HG03460 (cell line): ENCODE measurements at regions not wholly inside any gene's neighbourhood (a gene's known extent, or its start where the extent isn't known, plus 50 kb on each side); places are given as distances from the start of the nearest gene placed in this dataset.
"Not testable (repeated sequence)": the region's sequence is repeated elsewhere in the genome, so short reads cannot be mapped to it uniquely, and the experiment has no call there.

Experiments used
- ATAC-seq: cut with Tn5 transposase; IDR thresholded peaks from one replicate; pipeline ENCODE4 v1.9.1; 2021; ENCODE audit not compliant: unreplicated experiment

DNA sequence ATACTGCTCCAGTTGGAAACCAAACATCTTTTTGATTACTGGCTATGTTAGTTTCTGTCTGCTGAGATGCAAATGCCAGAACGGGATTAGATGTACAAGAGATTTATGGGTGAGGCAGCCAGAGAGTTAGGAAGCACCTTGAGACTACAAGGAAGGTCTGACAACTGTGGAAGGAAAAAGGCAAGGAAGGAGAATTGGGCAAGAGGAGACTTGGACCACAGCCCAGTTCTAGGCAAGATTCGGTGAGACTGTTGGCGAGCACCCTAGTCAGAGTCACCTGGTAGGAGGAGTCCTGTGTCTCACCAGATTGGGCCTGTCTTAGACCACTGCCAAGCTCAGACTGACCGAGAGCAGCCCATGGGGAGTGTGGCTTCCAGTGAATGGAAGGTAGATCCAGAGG lies 91.8 kb upstream of the F13A1 start:
- ATAC-seq, result no peak

DNA sequence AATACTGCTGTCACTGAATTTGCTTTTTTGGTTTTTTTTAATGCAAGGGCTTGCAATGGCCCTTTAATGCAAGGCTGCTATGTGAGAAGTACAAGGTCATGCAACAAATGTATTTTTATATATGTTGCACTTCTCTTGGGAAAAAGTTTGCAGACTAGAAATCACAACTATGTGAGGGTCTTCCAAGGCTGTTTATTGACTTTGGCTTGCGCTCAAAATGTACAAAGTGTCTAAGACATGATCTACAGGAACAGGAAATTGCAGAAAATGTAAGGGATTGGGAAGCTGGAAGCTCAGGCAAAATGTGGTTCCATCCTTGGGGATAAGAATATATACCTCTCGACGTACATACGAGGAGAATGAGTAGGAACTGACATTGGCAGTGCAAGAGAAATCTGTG lies 92.2 kb upstream of the F13A1 start:
- no peak for ATAC-seq

DNA sequence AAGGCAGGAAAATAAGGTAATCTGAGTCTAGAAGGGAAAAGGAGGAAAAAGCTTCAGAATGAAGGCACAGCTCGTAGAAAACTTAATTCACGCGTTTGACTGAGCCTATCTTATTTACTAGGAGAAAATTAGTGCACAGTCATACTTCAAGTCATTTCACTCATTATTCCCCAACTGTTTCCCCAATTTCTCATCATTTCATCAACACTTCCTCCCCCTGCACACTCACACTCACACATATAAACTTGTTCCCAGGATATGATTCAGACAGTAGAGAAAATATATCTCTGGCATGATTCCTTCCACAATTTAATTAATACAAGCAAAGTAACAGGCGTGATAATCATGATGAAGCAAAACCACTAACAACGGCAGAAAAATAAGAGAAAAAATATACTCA lies 94.5 kb upstream of the F13A1 start:
- no peak for ATAC-seq

DNA sequence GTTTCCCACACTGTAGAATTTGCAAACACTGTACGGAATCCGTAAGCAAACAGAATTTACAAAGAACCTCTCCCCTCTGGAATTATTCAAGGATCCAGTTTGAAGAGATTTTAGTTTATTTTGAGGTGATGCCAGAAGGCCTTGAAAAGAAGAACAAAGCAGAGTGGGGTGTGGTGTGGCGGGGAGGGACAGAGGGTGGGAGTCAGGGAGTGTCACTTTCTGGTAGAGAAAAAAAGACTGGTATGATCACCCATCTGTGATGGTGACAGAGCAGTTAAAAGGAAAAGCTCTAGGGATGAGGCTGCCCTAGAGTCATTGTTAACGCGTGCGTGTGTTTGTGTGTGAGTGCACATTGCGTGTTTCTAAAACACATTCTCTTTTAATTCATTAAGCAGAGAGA lies 97.0 kb upstream of the F13A1 start:
- no peak for ATAC-seq

DNA sequence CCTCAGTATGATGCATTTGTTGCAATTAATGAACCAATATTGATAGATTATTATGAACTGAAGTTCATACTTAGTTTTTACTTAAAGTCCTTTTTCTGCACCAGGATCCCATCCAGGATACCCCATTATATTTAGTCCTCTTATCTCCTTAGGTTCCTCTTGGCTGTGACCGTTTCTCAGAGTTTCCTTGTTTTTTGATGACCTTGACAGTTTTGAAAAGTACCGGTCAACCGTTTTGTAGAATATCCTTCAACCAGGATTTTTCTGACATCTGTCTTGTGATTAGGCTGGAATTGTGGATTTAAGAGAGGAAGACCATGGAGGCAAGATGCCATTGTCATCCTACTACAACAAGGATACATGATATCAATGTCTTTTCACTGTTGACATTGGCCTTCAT lies 98.0 kb upstream of the F13A1 start:
- ATAC-seq, result no peak

DNA sequence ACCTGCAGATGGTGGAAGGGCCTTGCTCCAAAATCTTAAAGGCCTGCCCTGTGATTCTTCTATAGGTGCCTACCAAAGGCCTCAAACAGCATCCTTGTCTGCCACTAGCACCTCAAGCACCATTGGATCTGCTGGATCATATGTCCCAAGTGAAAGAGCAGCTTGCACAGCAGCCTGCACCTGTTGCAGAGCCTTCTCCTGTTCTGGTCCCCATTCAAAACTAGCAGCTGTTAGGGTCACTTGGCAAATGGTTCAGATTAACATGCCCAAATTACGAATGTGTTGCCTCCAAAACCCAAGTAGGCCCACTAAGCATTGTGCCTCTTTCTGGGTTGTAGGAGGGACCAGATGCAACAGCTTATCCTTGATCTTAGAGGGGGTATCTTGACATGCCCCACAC lies 99.6 kb upstream of the F13A1 start:
- no peak for ATAC-seq

DNA sequence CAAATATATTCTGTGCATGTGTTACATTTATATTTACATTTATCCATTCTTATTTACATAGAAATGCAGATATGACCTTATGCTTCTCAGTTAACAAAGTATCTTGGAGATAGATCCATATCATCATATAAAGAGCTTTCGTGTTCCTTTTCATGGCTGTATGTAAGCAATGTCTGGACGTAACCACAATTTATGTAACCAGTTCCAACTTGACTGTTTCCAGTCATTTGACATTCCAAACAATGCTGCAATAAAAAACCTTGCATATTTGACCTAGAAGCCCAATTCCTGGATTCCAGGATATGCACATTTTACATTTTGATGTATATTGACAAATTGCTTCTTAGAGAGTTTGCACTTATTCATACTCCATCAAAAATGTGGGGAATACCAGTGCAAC lies 113.7 kb upstream of the F13A1 start:
- ATAC-seq, result no peak

DNA sequence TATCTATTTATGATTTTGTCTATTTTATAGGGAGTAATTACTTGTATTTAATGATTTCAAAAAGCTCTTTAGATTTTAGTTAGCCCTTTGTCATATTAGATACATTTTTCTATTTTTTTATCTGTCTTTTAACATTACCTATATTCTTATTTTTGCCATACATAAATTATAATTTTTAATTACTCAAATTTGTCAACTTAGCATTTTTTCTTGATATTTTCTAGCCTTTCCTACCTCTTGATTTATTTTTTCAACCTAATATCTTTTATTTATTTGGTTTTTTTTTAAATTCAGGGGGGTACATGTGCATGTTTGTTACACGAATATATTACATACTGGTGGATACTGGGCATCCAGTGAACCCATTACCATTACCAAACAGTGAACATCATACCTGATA lies 114.3 kb upstream of the F13A1 start:
- ATAC-seq, result no peak

DNA sequence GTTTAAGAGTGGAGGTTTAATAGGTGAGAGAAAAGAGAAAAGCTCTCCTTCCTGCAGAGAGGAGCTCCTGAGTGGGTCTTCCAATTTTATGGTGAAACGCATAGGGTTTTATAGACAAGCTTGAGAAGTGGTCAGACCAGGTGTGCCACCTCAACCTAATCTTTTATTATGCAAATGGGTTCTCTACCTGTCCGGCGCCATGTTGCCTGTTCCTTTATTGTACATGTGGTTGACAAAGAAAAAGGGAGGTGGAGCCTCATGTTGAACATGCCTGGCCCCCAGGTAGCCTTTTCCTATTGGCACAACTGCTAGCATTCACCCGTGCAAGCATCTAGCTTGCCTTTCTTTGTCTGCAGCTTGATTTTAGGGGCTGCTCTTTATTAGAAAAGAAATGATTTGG lies 115.9 kb upstream of the F13A1 start:
- ATAC-seq, result no peak

DNA sequence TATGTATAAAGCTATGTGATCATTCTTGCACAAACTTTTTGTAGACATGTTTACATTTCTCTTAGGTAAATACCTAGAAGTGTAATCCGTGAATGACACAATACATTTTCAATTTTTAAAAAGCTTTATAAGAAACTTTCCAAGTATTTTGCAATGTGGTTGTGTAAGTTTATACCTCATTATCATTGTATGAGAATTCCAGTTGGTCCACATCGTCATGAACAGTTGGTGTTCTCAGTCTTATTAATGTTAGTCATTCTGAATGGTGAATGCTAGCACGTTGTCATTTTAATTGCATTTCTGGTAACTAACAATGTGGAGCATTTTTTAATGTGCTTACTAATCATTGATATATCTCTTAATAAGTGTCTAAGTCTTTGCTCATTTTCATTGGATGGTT lies 116.5 kb upstream of the F13A1 start:
- no peak for ATAC-seq

DNA sequence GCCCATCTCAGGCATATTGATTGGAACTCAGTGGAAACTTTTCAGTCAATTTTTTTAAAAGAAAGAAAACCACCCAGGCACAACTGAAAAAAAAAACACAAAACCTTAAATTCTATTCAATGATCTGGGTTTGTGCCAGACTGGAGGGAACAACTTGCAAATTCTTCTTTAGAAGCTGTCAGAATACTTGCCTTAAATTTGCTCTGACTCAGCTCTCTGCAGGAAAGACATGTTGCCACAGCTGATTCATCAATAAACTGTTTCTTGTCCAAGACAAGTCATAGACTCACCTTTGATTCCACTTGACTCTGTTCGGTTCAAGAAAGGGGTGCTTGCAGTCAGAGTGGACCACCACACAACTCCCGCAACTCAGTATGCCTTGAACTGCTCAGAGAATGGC lies 117.8 kb upstream of the F13A1 start:
- no peak for ATAC-seq

DNA sequence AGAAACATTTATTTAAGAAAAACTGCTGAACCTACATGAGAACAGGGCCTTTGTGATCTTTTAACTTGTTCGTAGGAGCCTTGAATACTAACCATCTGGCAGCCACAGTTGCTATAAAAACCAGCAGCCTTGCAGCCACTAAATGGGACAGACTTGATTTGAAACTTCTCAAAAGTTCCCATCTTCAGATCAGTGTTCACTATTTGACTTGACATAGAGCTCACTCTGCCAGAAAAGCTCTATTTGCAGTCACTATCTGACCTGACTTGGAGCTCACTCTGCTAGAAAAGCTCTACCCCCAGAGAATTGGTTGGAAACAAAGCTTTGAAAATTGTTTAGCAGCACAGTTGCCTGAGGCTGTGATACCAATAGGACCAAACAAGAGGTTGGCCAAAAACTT lies 119.3 kb upstream of the F13A1 start:
- no peak for ATAC-seq

DNA sequence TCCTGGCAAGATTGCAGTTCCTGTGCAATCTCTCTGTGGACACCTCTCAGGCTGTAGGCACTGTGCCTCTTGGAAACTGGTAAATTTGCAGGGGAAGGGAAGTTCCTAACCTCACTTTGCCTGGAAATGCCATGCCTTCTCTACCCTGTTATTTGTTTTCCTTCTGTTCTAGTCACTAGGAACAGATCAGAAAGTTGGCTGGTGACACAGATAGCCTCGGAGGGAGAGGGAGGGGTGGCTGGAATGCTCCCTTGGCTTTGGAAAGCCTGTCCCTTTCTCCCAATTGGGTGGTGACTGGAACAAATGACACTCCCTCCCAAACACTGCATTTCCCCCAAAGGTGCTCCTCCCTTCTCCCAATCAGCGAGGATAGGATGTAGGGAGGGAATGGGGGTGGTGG lies 131.5 kb upstream of the F13A1 start:
- no peak for ATAC-seq

DNA sequence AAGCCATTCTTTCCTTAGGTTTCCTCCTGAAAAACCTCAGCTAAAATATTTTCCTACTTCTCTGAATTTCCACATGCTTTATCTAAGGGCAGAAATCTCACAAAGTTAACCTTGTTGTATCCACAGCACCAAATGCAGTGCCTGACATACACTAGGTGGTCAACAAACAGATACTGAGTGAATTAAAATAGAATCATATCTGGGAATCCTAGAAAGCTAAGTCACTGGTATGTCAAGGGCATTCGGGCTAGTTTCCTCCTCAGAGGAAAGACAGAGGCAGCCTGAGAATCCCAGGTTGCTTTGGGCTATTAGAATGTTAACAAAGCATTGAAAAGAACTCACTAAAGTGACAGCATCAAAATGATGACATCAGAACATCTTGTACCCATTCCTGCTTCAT lies 132.7 kb upstream of the F13A1 start:
- ATAC-seq, result no peak

DNA sequence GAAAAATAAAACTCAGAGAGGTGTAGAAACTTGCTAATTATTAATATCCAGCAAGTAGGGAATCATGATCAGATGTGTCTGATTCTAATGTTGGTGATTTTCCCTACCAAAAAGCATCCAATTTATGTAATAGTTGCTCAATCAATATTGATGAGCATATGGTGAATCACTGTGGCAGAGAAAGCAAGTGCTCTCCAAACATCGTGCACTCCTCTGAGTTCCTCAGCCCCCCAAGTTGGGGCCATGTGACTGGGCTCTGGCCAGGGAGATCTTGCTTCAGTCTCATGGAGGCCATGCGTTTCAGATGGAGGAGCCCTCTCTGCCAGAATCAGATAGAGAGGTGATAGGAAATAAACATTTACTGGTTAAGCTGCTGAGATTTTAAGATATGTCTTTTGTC lies 133.2 kb upstream of the LY86 start:
- no peak for ATAC-seq

DNA sequence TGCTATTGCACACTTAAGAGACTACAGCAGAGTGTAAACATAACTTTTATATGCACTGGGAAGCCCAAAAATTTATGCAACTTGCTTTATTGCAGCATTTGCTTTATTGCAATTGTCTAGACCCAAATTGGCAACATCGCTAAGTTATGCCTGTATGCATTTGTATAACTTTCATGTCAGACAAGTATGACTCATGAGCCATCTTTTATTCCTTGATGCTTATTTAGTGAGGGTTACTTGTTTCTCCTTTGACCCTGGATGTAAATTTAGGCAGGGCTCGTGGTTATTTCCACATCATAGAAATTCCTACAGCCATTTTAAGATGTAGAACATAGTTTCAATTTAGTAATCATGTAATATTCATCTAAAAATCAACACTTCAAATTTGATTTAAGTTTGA lies 130.3 kb upstream of the LY86 start:
- no peak for ATAC-seq

DNA sequence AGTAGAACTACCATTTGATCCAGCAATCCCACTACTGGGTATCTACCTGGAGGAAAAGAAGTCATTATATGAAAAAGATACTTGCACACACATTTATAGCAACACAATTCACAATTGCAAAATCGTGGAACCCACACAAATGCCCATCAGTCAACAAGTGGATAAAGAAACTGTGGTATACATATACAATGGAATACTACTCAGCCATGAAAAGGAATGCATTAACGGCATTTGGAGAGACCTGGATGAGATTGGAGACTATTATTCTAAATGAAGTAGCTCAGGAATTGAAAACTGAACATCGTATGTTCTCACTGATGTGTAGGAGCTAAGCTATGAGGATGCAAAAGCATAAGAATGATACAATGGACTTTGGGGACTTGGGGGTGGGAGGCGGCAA lies 128.6 kb upstream of the LY86 start:
- ATAC-seq, result not testable (repeated sequence)

DNA sequence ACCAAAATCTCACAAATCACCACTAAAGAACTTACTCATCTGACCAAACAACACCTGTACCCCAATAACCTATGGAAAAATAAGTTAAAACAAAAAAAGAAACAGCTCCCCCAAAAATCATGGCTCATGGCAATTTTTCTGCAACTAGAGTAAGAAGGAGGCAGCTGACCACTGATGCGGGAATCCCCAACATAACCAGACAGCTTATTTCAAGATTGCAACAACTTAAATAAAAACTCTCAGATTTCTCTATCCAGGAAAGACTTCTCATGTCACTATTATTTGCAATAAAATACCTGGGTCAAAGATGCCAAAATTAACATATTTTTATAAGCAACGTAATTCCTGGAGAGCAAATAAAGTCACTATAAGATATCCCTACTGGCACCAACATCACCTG lies 128.1 kb upstream of the LY86 start:
- no peak for ATAC-seq

DNA sequence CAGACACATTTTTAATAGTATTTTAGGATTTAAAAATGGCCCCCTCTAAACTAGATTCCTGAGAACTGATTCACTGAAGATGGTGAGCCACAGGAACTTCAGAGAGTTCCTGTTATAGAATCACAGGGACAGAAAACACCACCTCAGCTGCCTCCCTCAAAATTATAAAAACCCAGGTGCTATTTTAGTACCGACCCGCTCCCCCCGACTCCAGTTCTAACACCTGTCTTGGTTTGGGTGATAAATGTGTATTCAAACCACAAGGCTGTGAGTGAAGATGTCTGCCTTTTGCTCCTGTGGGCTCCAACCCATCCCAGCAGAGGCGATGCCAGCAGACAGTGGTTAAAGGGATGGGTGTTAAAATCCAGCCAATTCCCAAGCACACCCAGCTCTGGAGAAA lies 127.4 kb upstream of the LY86 start:
- no peak for ATAC-seq

DNA sequence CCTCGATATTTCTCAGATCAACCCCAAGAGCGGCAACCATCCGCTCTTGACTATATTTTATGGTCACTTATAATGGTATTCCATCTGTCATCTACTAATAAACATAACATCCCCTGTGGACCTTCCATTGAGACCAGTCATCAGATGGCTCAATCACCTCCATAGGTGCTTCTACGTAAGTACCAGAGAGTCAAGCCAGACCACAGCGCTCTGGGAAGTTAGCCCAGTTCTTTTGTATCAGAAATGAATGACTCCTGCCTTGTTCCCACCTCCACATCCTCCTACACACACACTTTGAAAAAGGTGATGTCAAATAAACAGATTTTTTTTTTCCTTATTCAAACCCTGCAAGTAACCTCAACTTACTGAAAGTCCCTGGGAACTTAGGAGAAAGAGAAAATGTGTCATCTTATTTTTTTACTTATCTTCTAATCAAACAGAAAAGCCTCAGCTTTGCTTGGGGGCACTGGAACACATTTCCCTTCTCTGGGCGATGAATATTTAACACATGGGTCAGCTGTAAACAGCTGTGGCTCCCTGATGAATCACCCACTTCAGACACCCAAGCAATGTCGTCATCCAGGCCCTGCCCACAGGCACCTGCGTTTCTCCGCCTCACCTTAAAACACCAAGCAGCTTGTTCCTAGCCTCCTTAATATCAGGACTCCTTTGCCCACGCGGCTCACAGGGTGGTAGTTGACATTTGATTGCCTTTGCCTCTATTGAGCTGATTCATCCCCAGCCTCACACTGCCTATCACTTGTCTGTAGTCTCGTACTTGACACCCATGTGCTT lies 121.4 kb upstream of the LY86 start:
- no peak for ATAC-seq

DNA sequence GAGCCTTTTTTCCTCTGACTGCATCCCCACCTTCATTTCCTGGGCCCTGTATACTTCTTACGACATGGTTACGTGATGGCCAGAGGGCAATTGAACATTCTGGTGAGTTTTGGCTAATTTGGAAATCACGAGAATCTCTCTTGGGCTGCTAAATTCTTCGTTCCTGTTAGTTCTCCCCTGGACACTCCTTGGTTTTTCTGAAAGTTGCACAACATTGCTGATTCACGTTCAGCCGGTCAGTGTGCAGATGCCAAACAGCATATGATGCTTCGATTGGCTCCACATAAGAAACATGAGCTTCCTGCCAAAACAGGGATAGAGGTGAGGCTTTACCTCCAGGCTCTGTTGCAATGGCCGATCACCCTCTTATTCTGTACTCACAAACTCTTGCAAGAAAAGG lies 119.4 kb upstream of the LY86 start:
- ATAC-seq, result no peak

DNA sequence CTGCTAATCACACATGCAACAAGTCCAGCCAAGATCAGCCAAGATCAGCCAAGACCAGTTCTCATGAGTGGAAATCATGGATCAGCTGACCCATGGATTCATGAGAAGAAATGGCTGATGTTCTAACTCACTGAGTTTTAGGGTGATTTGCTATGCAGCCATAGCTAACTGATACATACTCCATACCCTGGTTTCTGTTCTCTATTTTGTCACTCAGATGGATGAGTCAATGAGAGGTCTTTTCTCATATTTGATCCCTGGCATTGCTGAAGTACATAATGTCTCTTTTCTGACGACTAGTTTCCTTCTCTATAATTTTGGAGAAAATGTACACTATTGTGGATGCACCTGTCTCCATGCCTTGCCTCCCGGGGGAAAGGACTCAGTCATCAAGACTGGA lies 118.4 kb upstream of the LY86 start:
- ATAC-seq, result no peak

DNA sequence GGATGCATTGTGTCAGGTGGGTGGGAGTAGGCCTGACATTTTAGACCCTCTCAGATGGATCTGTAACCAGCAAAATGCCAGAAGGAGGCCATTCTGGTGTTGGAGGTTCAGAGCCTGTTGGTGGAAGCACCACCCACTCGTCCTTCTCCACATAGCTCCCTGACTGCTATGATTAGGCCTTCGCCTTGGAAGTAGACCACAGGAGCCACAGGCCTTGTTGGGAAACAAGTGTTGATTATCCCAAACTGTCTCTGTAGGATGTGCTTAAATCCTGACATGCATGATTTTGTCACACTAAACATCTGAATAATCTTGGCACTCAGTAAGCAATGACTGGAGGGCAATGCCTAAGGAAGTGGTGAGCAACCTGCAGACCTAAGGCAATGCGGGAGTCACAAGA lies 117.2 kb upstream of the LY86 start:
- no peak for ATAC-seq
